Astrocyte (in vitro differentiated cells and primary cell): ENCODE measurements at regions not wholly inside any gene's neighbourhood (a gene's known extent, or its start where the extent isn't known, plus 50 kb on each side); places are given as distances from the start of the nearest gene placed in this dataset.

ENCODE experiments used
- DNase-seq: peaks from one replicate; pipeline ENCODE4 v3.0.0-alpha.2; 2010; ENCODE audit warnings: low read depth
- FAIRE-seq: peaks from 2 replicates; lab custom pipeline; 2011; peaks lifted over from hg19 to GRCh38; lab: Jason Lieb, UNC
- H2AFZ ChIP-seq: 2 replicates; pipeline ENCODE4 v1.6.0; 2012; ENCODE audit warnings: low read depth, low read length, inconsistent platforms
- H3K27ac ChIP-seq: 2 replicates; pipeline ENCODE4 v1.5.1; 2011; ENCODE audit warnings: low read depth, low read length, inconsistent platforms
- H3K27me3 ChIP-seq: 2 replicates; pipeline ENCODE4 v1.6.0; 2011; ENCODE audit warnings: low read length, inconsistent platforms; ENCODE audit not compliant: insufficient read depth
- H3K36me3 ChIP-seq: 2 replicates; pipeline ENCODE4 v1.5.1; 2011; ENCODE audit warnings: low read length, inconsistent platforms; ENCODE audit not compliant: insufficient read depth
- H3K4me1 ChIP-seq: 2 replicates; pipeline ENCODE4 v1.5.1; 2011; ENCODE audit warnings: low read length, inconsistent platforms; ENCODE audit not compliant: insufficient read depth
- H3K4me2 ChIP-seq: 2 replicates; pipeline ENCODE4 v1.6.0; 2012; ENCODE audit warnings: low read length, inconsistent platforms
- H3K4me3 ChIP-seq: 2 replicates; pipeline ENCODE4 v1.5.1; 2011; ENCODE audit warnings: low read depth, mild to moderate bottlenecking, low read length, inconsistent platforms; ENCODE audit not compliant: insufficient read depth
- H3K79me2 ChIP-seq: 2 replicates; pipeline ENCODE4 v1.6.0; 2012; ENCODE audit warnings: mild to moderate bottlenecking, low read length, inconsistent platforms; ENCODE audit not compliant: insufficient read depth
- H3K9ac ChIP-seq: 2 replicates; pipeline ENCODE4 v1.6.0; 2012; ENCODE audit warnings: mild to moderate bottlenecking, low read length, inconsistent platforms
- H3K9me3 ChIP-seq: 2 replicates; pipeline ENCODE4 v1.5.1; 2012; ENCODE audit warnings: low read depth, mild to moderate bottlenecking, low read length, inconsistent platforms; ENCODE audit not compliant: insufficient read depth
- H4K20me1 ChIP-seq: 2 replicates; pipeline ENCODE4 v1.6.0; 2012; ENCODE audit warnings: low read length, inconsistent platforms; ENCODE audit not compliant: insufficient read depth
- H3K27ac Mint-ChIP-seq: one replicate; pipeline ENCODE4 v1.8.0; 2021; ENCODE audit warnings: mild to moderate bottlenecking, mixed read lengths; ENCODE audit not compliant: unreplicated experiment
- H3K27me3 Mint-ChIP-seq: one replicate; pipeline ENCODE4 v1.8.0; 2021; ENCODE audit warnings: low read depth, mixed read lengths; ENCODE audit not compliant: unreplicated experiment
- H3K36me3 Mint-ChIP-seq: one replicate; pipeline ENCODE4 v1.8.0; 2021; ENCODE audit warnings: low read depth, mixed read lengths; ENCODE audit not compliant: unreplicated experiment
- H3K4me1 Mint-ChIP-seq: one replicate; pipeline ENCODE4 v1.8.0; 2021; ENCODE audit warnings: low read depth, mixed read lengths; ENCODE audit not compliant: unreplicated experiment
- H3K4me3 Mint-ChIP-seq: one replicate; pipeline ENCODE4 v1.8.0; 2021; ENCODE audit warnings: mild to moderate bottlenecking, moderate library complexity, mixed read lengths; ENCODE audit not compliant: unreplicated experiment
- H3K9me3 Mint-ChIP-seq: one replicate; pipeline ENCODE4 v1.8.0; 2021; ENCODE audit warnings: mild to moderate bottlenecking, mixed read lengths; ENCODE audit not compliant: unreplicated experiment
- EZH2 ChIP-seq: IDR thresholded peaks from 2 replicates; pipeline ENCODE4 v1.6.1; 2012; ENCODE audit warnings: mild to moderate bottlenecking, low read length, inconsistent platforms; ENCODE audit not compliant: insufficient read depth
- TF ChIP-seq, protein P1 (sequence below): IDR thresholded peaks from 2 replicates; pipeline ENCODE4 v1.5.1; 2011; ENCODE audit warnings: low read depth, mild to moderate bottlenecking, inconsistent platforms, low read length, moderate library complexity; ENCODE audit not compliant: insufficient read depth

DNA sequence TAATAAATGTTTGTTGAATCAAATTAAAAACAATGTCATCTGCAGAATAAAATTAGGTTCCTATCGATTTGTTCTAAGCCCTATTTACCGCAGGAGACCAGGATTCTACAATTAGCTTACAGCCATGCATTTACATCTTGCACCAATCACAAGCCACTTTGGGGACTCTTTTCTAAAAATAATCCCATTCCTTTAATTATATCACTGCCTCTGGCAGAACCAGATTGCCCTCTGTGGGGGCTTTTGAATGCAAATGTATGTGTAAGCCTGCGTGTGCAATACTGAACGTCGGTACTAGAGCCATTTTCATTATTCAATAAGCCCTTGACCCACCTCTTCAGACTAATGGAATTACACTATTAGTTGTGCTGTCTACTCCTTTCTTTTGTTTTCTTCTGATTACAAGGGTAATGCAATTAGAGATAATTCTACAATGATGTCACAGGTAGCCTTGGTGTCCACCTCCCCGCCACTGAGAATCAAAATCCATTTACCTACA is 391.3 kb upstream of the XYLT1 start:
- H3K27ac Mint-ChIP-seq = no peak overlapping the region
- H3K27me3 ChIP-seq = no peaks in the 10 kb centered on the region
- no peaks in the 10 kb centered on the region for H3K9me3 Mint-ChIP-seq

DNA sequence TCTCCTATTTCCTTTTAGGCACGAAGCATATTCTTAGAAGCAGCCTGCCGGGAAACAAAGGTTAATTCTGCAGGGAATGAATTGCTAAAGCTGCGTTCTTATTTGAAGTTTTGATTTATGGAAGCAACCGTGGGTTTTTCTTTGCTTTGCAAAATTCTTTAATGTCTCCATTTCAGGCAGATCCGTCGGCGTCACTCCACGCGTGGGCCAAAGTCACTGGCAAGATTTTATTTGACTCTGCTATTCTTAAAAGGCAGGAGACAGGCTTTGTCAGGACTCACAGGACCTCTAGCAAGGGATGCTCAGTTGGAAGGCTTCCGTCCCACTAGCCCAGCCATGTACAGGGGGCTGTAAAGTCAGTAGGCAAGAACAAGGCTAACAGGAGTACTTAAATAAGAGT is 387.3 kb upstream of the XYLT1 start:
- no peaks in the 10 kb centered on the region for H3K27me3 ChIP-seq
- H3K79me2 ChIP-seq = no peaks in the 10 kb centered on the region
- H3K4me3 ChIP-seq = no peak overlapping the region
- Mint-ChIP-seq H3K4me3 (no peak overlapping the region), H3K9me3 (no peaks in the 10 kb centered on the region), H3K36me3 (no peaks in the 10 kb centered on the region), H3K4me1 (no peaks in the 10 kb centered on the region), H3K27me3 (peaks cover 2% of the 10 kb centered on the region), H3K27ac (no peak overlapping the region)
- no peak overlapping the region for H3K4me2 ChIP-seq
- H3K36me3 ChIP-seq = no peaks in the 10 kb centered on the region
- DNase-seq (no peak), FAIRE-seq (no peak)
- TF ChIP-seq EZH2 = no peak
- H3K4me1 ChIP-seq = no peaks in the 10 kb centered on the region
- no peak overlapping the region for H2AFZ ChIP-seq
- no peaks in the 10 kb centered on the region for H4K20me1 ChIP-seq
- no peak overlapping the region for H3K9ac ChIP-seq
- H3K9me3 ChIP-seq = no peaks in the 10 kb centered on the region
- no peak overlapping the region for H3K27ac ChIP-seq

More for the DNA sequence above, 391.3 kb upstream of the XYLT1 start:
- Mint-ChIP-seq H3K27me3 (peaks cover 2% of the 10 kb centered on the region), H3K36me3 (no peaks in the 10 kb centered on the region), H3K4me3 (no peak overlapping the region), H3K4me1 (no peaks in the 10 kb centered on the region)
- no peak overlapping the region for H3K9ac ChIP-seq
- no peak overlapping the region for H3K4me2 ChIP-seq
- DNase-seq = no peak
- TF ChIP-seq EZH2 = no peak
- no peaks in the 10 kb centered on the region for H3K9me3 ChIP-seq
- no peak overlapping the region for H2AFZ ChIP-seq
- H3K36me3 ChIP-seq = no peaks in the 10 kb centered on the region
- no peak overlapping the region for H3K27ac ChIP-seq
- no peak for FAIRE-seq
- H3K79me2 ChIP-seq = no peaks in the 10 kb centered on the region
- H3K4me1 ChIP-seq = no peaks in the 10 kb centered on the region
- H4K20me1 ChIP-seq = no peaks in the 10 kb centered on the region
- no peak overlapping the region for H3K4me3 ChIP-seq

DNA sequence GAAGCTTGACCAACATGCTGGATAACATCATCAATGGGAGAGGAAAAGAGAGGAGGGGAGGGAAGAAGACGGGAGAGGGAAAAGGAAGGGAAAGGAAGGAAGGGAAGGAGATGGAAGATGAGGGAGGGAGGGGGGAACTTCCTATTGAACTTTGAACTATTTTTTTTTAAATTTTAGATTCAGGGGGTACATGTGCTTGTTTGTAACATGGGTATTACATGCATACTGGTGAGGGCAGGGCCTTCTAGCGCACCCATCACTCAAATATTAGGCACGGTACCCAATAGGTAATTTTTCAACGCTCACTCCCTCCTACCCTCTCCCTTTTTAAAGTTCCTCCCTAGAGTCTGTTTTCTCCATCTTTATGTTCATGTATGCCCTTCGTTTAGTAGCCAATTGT is 383.2 kb upstream of the XYLT1 start:
- TF ChIP-seq EZH2 = no peak
- TF ChIP-seq, protein P1, sequence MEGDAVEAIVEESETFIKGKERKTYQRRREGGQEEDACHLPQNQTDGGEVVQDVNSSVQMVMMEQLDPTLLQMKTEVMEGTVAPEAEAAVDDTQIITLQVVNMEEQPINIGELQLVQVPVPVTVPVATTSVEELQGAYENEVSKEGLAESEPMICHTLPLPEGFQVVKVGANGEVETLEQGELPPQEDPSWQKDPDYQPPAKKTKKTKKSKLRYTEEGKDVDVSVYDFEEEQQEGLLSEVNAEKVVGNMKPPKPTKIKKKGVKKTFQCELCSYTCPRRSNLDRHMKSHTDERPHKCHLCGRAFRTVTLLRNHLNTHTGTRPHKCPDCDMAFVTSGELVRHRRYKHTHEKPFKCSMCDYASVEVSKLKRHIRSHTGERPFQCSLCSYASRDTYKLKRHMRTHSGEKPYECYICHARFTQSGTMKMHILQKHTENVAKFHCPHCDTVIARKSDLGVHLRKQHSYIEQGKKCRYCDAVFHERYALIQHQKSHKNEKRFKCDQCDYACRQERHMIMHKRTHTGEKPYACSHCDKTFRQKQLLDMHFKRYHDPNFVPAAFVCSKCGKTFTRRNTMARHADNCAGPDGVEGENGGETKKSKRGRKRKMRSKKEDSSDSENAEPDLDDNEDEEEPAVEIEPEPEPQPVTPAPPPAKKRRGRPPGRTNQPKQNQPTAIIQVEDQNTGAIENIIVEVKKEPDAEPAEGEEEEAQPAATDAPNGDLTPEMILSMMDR = no peak
- no peaks in the 10 kb centered on the region for H3K36me3 Mint-ChIP-seq
- Histone ChIP-seq H3K9me3 (no peaks in the 10 kb centered on the region), H3K4me1 (no peaks in the 10 kb centered on the region), H3K9ac (no peak overlapping the region), H3K79me2 (no peaks in the 10 kb centered on the region), H3K27ac (no peak overlapping the region), H4K20me1 (no peaks in the 10 kb centered on the region), H3K4me3 (no peak overlapping the region), H2AFZ (no peak overlapping the region), H3K36me3 (no peaks in the 10 kb centered on the region), H3K4me2 (no peak overlapping the region), H3K27me3 (no peaks in the 10 kb centered on the region)
- H3K4me3 Mint-ChIP-seq = no peak overlapping the region
- no peak overlapping the region for H3K27ac Mint-ChIP-seq
- FAIRE-seq (no peak), DNase-seq (no peak)
- no peaks in the 10 kb centered on the region for H3K9me3 Mint-ChIP-seq
- H3K27me3 Mint-ChIP-seq = peaks cover 11% of the 10 kb centered on the region
- H3K4me1 Mint-ChIP-seq = no peaks in the 10 kb centered on the region
